Stomach (tissue), 8 donors: ENCODE measurements at regions not wholly inside any gene's neighbourhood (a gene's known extent, or its start where the extent isn't known, plus 50 kb on each side); places are given as distances from the start of the nearest gene placed in this dataset.
A peak's percentile ranks its signal among the peaks of the same experiment; 100 is the strongest.

Experiments
- DNase-seq, 2 donors: peaks; one replicate each; pipeline versions ENCODE4 v3.0.0 to v3.0.0-alpha.2; 2013 to 2019
- H3K27ac ChIP-seq, 5 donors: fragments of 200-600 bp in 4 of 5; sonication (generic) in 4 of 5; one replicate each; pipeline ENCODE4 v1.5.1; 2013 to 2019; ENCODE audit warnings: mild to moderate bottlenecking in 1 of 5, moderate library complexity in 1 of 5
- H3K27me3 ChIP-seq, 3 donors: fragments of 200-600 bp; sonication (generic); one replicate each; pipeline ENCODE4 v1.5.1; 2017 to 2019; ENCODE audit warnings: mixed run types in 1 of 3
- H3K36me3 ChIP-seq, 4 donors: fragments of 200-600 bp; sonication (generic); 1 replicate in 3 of 4; 2 replicates in 1 of 4; pipeline ENCODE4 v1.5.1; 2016 to 2019
- H3K4me1 ChIP-seq, 4 donors: fragments of 200-600 bp; sonication (generic); one replicate each; pipeline ENCODE4 v1.5.1; 2016 to 2019
- H3K4me3 ChIP-seq, 4 donors: fragments of 200-600 bp; sonication (generic) in 3 of 4; one replicate each; pipeline ENCODE4 v1.5.1; 2016 to 2019; ENCODE audit warnings: mild to moderate bottlenecking in 1 of 4
- H3K9me3 ChIP-seq, 4 donors: fragments of 200-600 bp; sonication (generic); one replicate each; pipeline ENCODE4 v1.5.1; 2016 to 2019
- EP300 ChIP-seq: sonication (generic); formaldehyde crosslinking; IDR thresholded peaks from one replicate; pipeline ENCODE4 v1.6.1; 2017; ENCODE audit warnings: antibody characterized with exemption
- POLR2A ChIP-seq, 4 donors: fragments of 450-650 bp; IDR thresholded peaks; one replicate each; pipeline ENCODE4 v1.6.1; 2016; ENCODE audit warnings: antibody characterized with exemption in 4 of 4, control low read depth in 2 of 4, mild to moderate bottlenecking in 1 of 4, moderate library complexity in 1 of 4
- POLR2AphosphoS5 ChIP-seq, 3 donors: sonication (generic); formaldehyde crosslinking; IDR thresholded peaks; one replicate each; pipeline ENCODE4 v1.6.1; 2016; ENCODE audit warnings: antibody characterized with exemption in 3 of 3
- WGBS, 5 donors: extraction: QIAGEN DNeasy Blood & Tissue Kit in 3 of 5; methylation state at CpG; one replicate each; pipeline versions ENCODE4 v1.1.5 to v1.1.7; 2013 to 2018; 5-methylcytosine and 5-hydroxymethylcytosine counted together
- intact Hi-C: fragments of 100-400 bp; cut with DNase I; formaldehyde crosslinking; loops from one replicate; pipeline ENCODE4 v1.15.1; 2023; ENCODE audit warnings: low total_unique reads
- TF ChIP-seq, protein P1 (sequence below), 7 experiments: fragments of 450-650 bp in 4 of 7; fragments of 200-600 bp in 3 of 7; sonication (generic) in 3 of 7; IDR thresholded peaks; one replicate each; pipeline ENCODE4 v1.5.1; 2016 to 2019; ENCODE audit warnings: antibody characterized with exemption in 7 of 7, control low read depth in 2 of 7, mild to moderate bottlenecking in 1 of 7
- donor health status: healthy with polysubstance abuse.
- donor health status: Bipolar disorder and iron deficiency.
- donor health status: healthy.

DNA sequence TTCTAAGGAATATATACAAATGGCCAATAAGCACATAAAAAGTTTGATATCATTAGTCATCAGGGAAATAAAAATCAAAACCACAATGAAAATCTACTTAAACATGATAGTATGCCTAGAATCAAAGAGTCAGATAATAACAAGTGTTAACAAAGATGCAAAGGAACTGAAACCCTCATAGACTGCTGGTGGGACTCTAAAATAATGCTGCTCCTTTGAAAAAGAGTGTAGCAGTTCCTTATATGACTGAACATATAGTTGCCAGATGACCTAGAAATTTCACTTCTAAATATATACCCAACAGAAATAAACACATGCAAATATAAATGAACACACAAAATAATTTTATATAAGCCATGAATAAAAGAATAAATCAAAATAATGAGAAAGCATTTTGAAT is 205.1 kb upstream of the CTSO start:
- H3K36me3 ChIP-seq, result no peaks in the 10 kb centered on the region
- no peaks in the 10 kb centered on the region for H3K4me1 ChIP-seq
- TF ChIP-seq, protein P1, sequence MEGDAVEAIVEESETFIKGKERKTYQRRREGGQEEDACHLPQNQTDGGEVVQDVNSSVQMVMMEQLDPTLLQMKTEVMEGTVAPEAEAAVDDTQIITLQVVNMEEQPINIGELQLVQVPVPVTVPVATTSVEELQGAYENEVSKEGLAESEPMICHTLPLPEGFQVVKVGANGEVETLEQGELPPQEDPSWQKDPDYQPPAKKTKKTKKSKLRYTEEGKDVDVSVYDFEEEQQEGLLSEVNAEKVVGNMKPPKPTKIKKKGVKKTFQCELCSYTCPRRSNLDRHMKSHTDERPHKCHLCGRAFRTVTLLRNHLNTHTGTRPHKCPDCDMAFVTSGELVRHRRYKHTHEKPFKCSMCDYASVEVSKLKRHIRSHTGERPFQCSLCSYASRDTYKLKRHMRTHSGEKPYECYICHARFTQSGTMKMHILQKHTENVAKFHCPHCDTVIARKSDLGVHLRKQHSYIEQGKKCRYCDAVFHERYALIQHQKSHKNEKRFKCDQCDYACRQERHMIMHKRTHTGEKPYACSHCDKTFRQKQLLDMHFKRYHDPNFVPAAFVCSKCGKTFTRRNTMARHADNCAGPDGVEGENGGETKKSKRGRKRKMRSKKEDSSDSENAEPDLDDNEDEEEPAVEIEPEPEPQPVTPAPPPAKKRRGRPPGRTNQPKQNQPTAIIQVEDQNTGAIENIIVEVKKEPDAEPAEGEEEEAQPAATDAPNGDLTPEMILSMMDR (IDR thresholded peaks at IDR 0.05), result no peak
- no peak overlapping the region for H3K4me3 ChIP-seq
- no peak for DNase-seq
- H3K9me3 ChIP-seq, result no peaks in the 10 kb centered on the region
- H3K27me3 ChIP-seq, result no peaks in the 10 kb centered on the region
- no peak overlapping the region for H3K27ac ChIP-seq
- intact Hi-C loops, result no loop called here

DNA sequence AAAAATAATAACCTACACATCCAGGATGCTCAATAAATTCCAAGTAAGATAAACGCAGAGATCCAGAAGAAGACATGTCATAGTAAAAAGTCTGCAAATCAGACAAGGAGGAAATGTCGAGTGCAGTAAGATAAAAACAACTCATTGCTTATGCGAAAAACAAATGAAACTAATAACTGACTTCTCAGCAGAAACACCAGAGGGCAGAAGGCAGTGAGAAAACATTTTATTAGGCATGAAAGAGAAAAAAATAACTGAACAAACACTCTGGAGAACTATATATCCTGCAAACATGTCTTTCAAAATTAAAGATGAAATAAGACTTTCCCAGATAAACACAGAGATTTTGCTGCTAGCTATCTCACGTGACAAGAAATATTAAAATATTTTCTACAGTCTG is 201.3 kb upstream of the CTSO start:
- Histone ChIP-seq H3K27ac (no peak overlapping the region), H3K4me3 (no peak overlapping the region), H3K36me3 (no peaks in the 10 kb centered on the region), H3K9me3 (no peaks in the 10 kb centered on the region), H3K4me1 (no peaks in the 10 kb centered on the region), H3K27me3 (no peaks in the 10 kb centered on the region)
- DNase-seq, result no peak
- intact Hi-C loops, result no loop called here
- no peak for TF ChIP-seq POLR2AphosphoS5 (IDR thresholded peaks at IDR 0.05)
- 78 to 83% (median 82%) methylated on average over 4 of the region's 4 CpGs for WGBS, 5 donors

DNA sequence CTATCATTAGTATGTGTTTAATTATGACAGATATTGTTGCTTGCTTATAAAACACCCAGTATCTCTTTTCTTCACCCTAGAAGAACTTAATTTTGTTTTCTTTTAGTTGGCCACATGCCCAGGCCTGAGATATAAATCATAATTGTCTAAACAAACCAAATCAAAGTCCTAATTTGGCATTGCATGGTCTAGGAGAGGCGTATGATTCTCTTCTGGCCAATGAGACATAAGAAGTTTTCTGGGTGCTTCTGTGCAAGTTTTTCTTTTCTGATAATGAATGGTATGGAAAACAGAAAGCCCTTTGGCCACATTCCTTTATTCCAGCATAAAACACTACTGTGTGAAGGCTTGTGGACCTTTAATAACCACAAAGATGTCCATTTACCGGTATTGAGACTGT is 192.9 kb upstream of the CTSO start:
- H3K9me3 ChIP-seq, result no peaks in the 10 kb centered on the region
- no peaks in the 10 kb centered on the region for H3K36me3 ChIP-seq
- no peak overlapping the region for H3K4me3 ChIP-seq
- TF ChIP-seq, protein P1 (IDR thresholded peaks at IDR 0.05), result no peak
- intact Hi-C loops, result no loop called here
- WGBS, 5 donors, result 56 to 69% (median 61%) methylated on average over 2 of the region's 2 CpGs
- peak in 1 of 2 donors; percentile 32 for DNase-seq
- H3K27ac ChIP-seq, result no peak overlapping the region
- no peaks in the 10 kb centered on the region for H3K4me1 ChIP-seq
- H3K27me3 ChIP-seq, result no peaks in the 10 kb centered on the region

DNA sequence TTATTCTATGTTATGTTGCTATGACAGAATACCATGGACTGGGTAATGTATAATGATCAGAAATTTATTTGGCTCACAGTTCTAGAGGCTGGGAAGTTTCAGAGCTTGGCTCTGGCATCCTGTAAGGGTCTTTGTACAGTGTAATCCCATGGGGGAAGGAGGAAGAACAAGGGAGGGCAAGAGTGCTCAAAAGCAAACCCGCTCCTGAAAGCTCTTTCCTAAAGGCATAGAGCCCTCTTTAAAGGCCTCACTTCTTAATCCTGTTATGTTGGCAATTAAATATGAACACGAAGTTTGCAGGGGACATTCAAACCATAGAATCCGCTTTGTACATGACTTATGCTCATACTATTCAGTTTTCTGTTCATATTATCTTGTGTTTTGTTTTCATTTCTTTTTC is 191.3 kb upstream of the CTSO start:
- H3K27me3 ChIP-seq, result no peaks in the 10 kb centered on the region
- no peaks in the 10 kb centered on the region for H3K36me3 ChIP-seq
- H3K27ac ChIP-seq, result no peak overlapping the region
- H3K4me1 ChIP-seq, result no peaks in the 10 kb centered on the region
- no peak for TF ChIP-seq POLR2A (IDR thresholded peaks at IDR 0.05)
- TF ChIP-seq, protein P1 (IDR thresholded peaks at IDR 0.05), result no peak
- no peak for TF ChIP-seq EP300
- intact Hi-C loops, result no loop called here
- no peaks in the 10 kb centered on the region for H3K9me3 ChIP-seq
- DNase-seq, result peak in 1 of 2 donors; percentile 36
- no peak overlapping the region for H3K4me3 ChIP-seq
- 68 to 85% (median 77%) methylated on average over 3 of the region's 3 CpGs for WGBS, 5 donors

DNA sequence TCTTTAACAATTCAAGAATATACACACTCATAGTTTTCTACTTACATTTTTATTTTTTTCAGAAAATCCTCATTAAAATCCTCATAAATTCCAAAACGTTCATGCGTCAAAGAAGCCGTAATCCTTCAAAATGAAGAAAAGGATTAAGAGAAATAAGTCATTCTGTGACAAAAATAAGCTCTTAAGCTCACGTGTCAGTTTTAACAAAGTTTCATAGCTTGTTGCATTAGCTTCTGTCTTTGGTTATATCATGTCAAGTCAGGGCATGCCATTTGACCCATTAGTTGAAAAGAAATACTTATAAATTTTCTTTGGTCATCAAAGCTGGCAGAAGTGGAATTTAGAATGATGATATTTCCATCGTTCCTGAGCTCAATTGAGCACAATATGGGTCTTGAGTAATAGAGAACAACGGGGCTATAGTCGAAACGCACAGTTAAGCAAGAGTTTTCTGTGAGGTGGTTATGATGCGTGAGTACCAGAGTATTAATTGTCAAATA is 185.2 kb upstream of the CTSO start:
- Histone ChIP-seq H3K27ac (no peak overlapping the region), H3K9me3 (no peaks in the 10 kb centered on the region), H3K4me3 (no peak overlapping the region), H3K4me1 (no peaks in the 10 kb centered on the region), H3K36me3 (no peaks in the 10 kb centered on the region), H3K27me3 (no peaks in the 10 kb centered on the region)
- no peak for TF ChIP-seq EP300
- TF ChIP-seq POLR2A (IDR thresholded peaks at IDR 0.05), result no peak
- TF ChIP-seq, protein P1 (IDR thresholded peaks at IDR 0.05), result no peak
- TF ChIP-seq POLR2AphosphoS5 (IDR thresholded peaks at IDR 0.05), result no peak
- 81 to 89% (median 84%) methylated on average over 9 of the region's 9 CpGs for WGBS, 5 donors
- intact Hi-C loops, result no loop called here
- no peak for DNase-seq
